Smooth muscle cell (in vitro differentiated cells): ENCODE measurements at regions not wholly inside any gene's neighbourhood (a gene's known extent, or its start where the extent isn't known, plus 50 kb on each side); places are given as distances from the start of the nearest gene placed in this dataset.

ENCODE experiments used
- DNase-seq: peaks from one replicate; lab custom pipeline; 2025; ENCODE audit not compliant: unreplicated experiment; lab: John Stamatoyannopoulos, UW
- H2AFZ ChIP-seq: fragments of 200-600 bp; sonication (generic); 2 replicates; pipeline ENCODE4 v1.6.0; 2016; ENCODE audit warnings: antibody characterized with exemption, low read depth, mild to moderate bottlenecking
- H3F3A ChIP-seq: fragments of 200-600 bp; sonication (generic); 2 replicates; pipeline ENCODE4 v1.6.0; 2017; ENCODE audit warnings: antibody characterized with exemption, low read depth
- H3K27ac ChIP-seq: fragments of 200-600 bp; sonication (generic); 2 replicates; pipeline ENCODE4 v1.5.1; 2016; ENCODE audit warnings: low read depth, mild to moderate bottlenecking
- H3K27me3 ChIP-seq: fragments of 200-600 bp; sonication (generic); 2 replicates; pipeline ENCODE4 v1.6.1; 2016; ENCODE audit warnings: low read depth, mild to moderate bottlenecking
- H3K36me3 ChIP-seq: fragments of 200-600 bp; sonication (generic); 2 replicates; pipeline ENCODE4 v1.5.1; 2016; ENCODE audit warnings: low read depth
- H3K4me1 ChIP-seq: fragments of 200-600 bp; sonication (generic); 2 replicates; pipeline ENCODE4 v1.5.1; 2016; ENCODE audit warnings: low read depth
- H3K4me2 ChIP-seq: fragments of 200-600 bp; sonication (generic); 2 replicates; pipeline ENCODE4 v1.6.0; 2016; ENCODE audit warnings: mild to moderate bottlenecking
- H3K4me3 ChIP-seq: fragments of 200-600 bp; sonication (generic); 2 replicates; pipeline ENCODE4 v1.5.1; 2016; ENCODE audit warnings: mild to moderate bottlenecking
- H3K79me2 ChIP-seq: fragments of 200-600 bp; sonication (generic); 2 replicates; pipeline ENCODE4 v1.6.0; 2016; ENCODE audit warnings: low read depth, mild to moderate bottlenecking
- H3K9ac ChIP-seq: fragments of 200-600 bp; sonication (generic); 2 replicates; pipeline ENCODE4 v1.6.0; 2016; ENCODE audit warnings: low read depth
- H3K9me3 ChIP-seq: fragments of 200-600 bp; sonication (generic); replicated peaks from 2 replicates; pipeline ENCODE4 v1.5.1; 2016; ENCODE audit warnings: low read depth
- H4K20me1 ChIP-seq: fragments of 200-600 bp; sonication (generic); 2 replicates; pipeline ENCODE4 v1.6.0; 2016; ENCODE audit warnings: low read depth
- CTCF ChIP-seq: fragments of 200-600 bp; sonication (generic); IDR thresholded peaks from 2 replicates; pipeline ENCODE4 v1.5.1; 2017; ENCODE audit warnings: borderline replicate concordance, mild to moderate bottlenecking, antibody characterized with exemption; ENCODE audit not compliant: insufficient read depth, poor library complexity, severe bottlenecking
- whole genome bisulfite sequencing: methylation state at CpG from one replicate; pipeline ENCODE4 v1.1.7; 2016; ENCODE audit warnings: low lambda C conversion rate; 5-methylcytosine and 5-hydroxymethylcytosine counted together

GRCh38 chr14:94863366-94863765, 93.5 kb upstream of the GSC start:
- Histone ChIP-seq H4K20me1 (no peaks in the 10 kb centered on the region), H3K4me3 (no peak overlapping the region), H3K27me3 (peaks cover 41% of the 10 kb centered on the region), H3K27ac (no peak overlapping the region), H3K9ac (no peak overlapping the region), H3K9me3 (no peaks in the 10 kb centered on the region), H3K4me1 (no peaks in the 10 kb centered on the region), H2AFZ (no peak overlapping the region), H3F3A (no peaks in the 10 kb centered on the region), H3K4me2 (no peak overlapping the region), H3K79me2 (no peaks in the 10 kb centered on the region), H3K36me3 (no peaks in the 10 kb centered on the region)
- WGBS: 97% methylated on average over 5 of the region's 5 CpGs
- no peak for TF ChIP-seq CTCF
- no peak for DNase-seq

- no peaks in the 10 kb centered on the region for H3K79me2 ChIP-seq
- H4K20me1 ChIP-seq: no peaks in the 10 kb centered on the region
- H3K27me3 ChIP-seq: peaks cover 33% of the 10 kb centered on the region
- H3K4me3 ChIP-seq: no peak overlapping the region
- H3K9ac ChIP-seq: no peak overlapping the region
- no peak overlapping the region for H3K4me2 ChIP-seq
- no peak overlapping the region for H2AFZ ChIP-seq
- no peaks in the 10 kb centered on the region for H3F3A ChIP-seq
- H3K4me1 ChIP-seq: no peaks in the 10 kb centered on the region
- TF ChIP-seq CTCF: no peak
- no peak overlapping the region for H3K27ac ChIP-seq
- no peak for DNase-seq
- WGBS: 88% methylated on average over 5 of the region's 5 CpGs
- H3K9me3 ChIP-seq: no peaks in the 10 kb centered on the region
- no peaks in the 10 kb centered on the region for H3K36me3 ChIP-seq
Measured at GRCh38 chr14:94857950-94858349, 88.0 kb upstream of the GSC start.

GRCh38 chr14:94853920-94854319, 84.0 kb upstream of the GSC start:
- H3K9ac ChIP-seq: no peak overlapping the region
- H3K4me3 ChIP-seq: no peak overlapping the region
- peaks cover 12% of the 10 kb centered on the region for H3K27me3 ChIP-seq
- no peaks in the 10 kb centered on the region for H3K4me1 ChIP-seq
- TF ChIP-seq CTCF: no peak
- H3K79me2 ChIP-seq: no peaks in the 10 kb centered on the region
- no peaks in the 10 kb centered on the region for H3K9me3 ChIP-seq
- no peak overlapping the region for H2AFZ ChIP-seq
- H4K20me1 ChIP-seq: no peaks in the 10 kb centered on the region
- H3F3A ChIP-seq: no peaks in the 10 kb centered on the region
- 77% methylated on average over 3 of the region's 3 CpGs for WGBS
- no peak overlapping the region for H3K4me2 ChIP-seq
- no peak overlapping the region for H3K27ac ChIP-seq
- no peaks in the 10 kb centered on the region for H3K36me3 ChIP-seq
- no peak for DNase-seq

GRCh38 chr14:94850309-94851211, 80.6 kb upstream of the GSC start:
- 88% methylated on average over 16 of the region's 16 CpGs for WGBS
- H3K4me2 ChIP-seq: no peak overlapping the region

More at GRCh38 chr14:94850309-94851211, 80.6 kb upstream of the GSC start:
- DNase-seq: no peak
- no peaks in the 10 kb centered on the region for H3K9me3 ChIP-seq
- no peaks in the 10 kb centered on the region for H3K27me3 ChIP-seq
- no peak overlapping the region for H2AFZ ChIP-seq
- no peak overlapping the region for H3K27ac ChIP-seq
- no peaks in the 10 kb centered on the region for H3K36me3 ChIP-seq
- no peaks in the 10 kb centered on the region for H3K4me1 ChIP-seq
- no peaks in the 10 kb centered on the region for H3F3A ChIP-seq
- H3K9ac ChIP-seq: no peak overlapping the region
- no peaks in the 10 kb centered on the region for H4K20me1 ChIP-seq
- H3K79me2 ChIP-seq: no peaks in the 10 kb centered on the region
- TF ChIP-seq CTCF: no peak
- no peak overlapping the region for H3K4me3 ChIP-seq
